ENCODE measurements at regions not wholly inside any gene's neighbourhood (a gene's known extent, or its start where the extent isn't known, plus 50 kb on each side); places are given as distances from the start of the nearest gene placed in this dataset.

- no peak overlapping the region for H3K4me3 ChIP-seq (ENCODE audit: low read depth, low read length)
- TF ChIP-seq, protein P1, sequence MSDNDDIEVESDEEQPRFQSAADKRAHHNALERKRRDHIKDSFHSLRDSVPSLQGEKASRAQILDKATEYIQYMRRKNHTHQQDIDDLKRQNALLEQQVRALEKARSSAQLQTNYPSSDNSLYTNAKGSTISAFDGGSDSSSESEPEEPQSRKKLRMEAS (IDR thresholded peaks at IDR 0.05; ENCODE audit: low read depth, low read length), result no peak
- TF ChIP-seq, protein P2, sequence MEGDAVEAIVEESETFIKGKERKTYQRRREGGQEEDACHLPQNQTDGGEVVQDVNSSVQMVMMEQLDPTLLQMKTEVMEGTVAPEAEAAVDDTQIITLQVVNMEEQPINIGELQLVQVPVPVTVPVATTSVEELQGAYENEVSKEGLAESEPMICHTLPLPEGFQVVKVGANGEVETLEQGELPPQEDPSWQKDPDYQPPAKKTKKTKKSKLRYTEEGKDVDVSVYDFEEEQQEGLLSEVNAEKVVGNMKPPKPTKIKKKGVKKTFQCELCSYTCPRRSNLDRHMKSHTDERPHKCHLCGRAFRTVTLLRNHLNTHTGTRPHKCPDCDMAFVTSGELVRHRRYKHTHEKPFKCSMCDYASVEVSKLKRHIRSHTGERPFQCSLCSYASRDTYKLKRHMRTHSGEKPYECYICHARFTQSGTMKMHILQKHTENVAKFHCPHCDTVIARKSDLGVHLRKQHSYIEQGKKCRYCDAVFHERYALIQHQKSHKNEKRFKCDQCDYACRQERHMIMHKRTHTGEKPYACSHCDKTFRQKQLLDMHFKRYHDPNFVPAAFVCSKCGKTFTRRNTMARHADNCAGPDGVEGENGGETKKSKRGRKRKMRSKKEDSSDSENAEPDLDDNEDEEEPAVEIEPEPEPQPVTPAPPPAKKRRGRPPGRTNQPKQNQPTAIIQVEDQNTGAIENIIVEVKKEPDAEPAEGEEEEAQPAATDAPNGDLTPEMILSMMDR (IDR thresholded peaks at IDR 0.05; ENCODE audit: low read depth, low read length), result no peak
- no peak for TF ChIP-seq POLR2A (IDR thresholded peaks at IDR 0.05; ENCODE audit: extremely low read depth, insufficient read length)
- TF ChIP-seq MYC (IDR thresholded peaks at IDR 0.05; ENCODE audit: low read depth, low read length), result no peak
- DNase-seq (ENCODE audit: low read depth), result no peak
Observed at GRCh38 chr1:96992871-96993270, 271.3 kb downstream of the PTBP2 start.

- H3K4me3 ChIP-seq (ENCODE audit: low read depth, low read length), result no peak overlapping the region
- DNase-seq (ENCODE audit: low read depth), result no peak
Observed at GRCh38 chr1:96995351-96995750, 273.8 kb downstream of the PTBP2 start.

GRCh38 chr1:96996001-96996400, 274.4 kb downstream of the PTBP2 start:
- no peak overlapping the region for H3K4me3 ChIP-seq (ENCODE audit: low read depth, low read length)
- TF ChIP-seq, protein P2 (IDR thresholded peaks at IDR 0.05; ENCODE audit: low read depth, low read length), result no peak
- TF ChIP-seq, protein P1 (IDR thresholded peaks at IDR 0.05; ENCODE audit: low read depth, low read length), result no peak
- TF ChIP-seq MYC (IDR thresholded peaks at IDR 0.05; ENCODE audit: low read depth, low read length), result no peak
- TF ChIP-seq POLR2A (IDR thresholded peaks at IDR 0.05; ENCODE audit: extremely low read depth, insufficient read length), result no peak
- no peak for DNase-seq (ENCODE audit: low read depth)

More at GRCh38 chr1:96995351-96995750, 273.8 kb downstream of the PTBP2 start:
- TF ChIP-seq, protein P1 (IDR thresholded peaks at IDR 0.05; ENCODE audit: low read depth, low read length), result no peak
- TF ChIP-seq POLR2A (IDR thresholded peaks at IDR 0.05; ENCODE audit: extremely low read depth, insufficient read length) (no peak), MYC (IDR thresholded peaks at IDR 0.05; ENCODE audit: low read depth, low read length) (no peak)
- TF ChIP-seq, protein P2 (IDR thresholded peaks at IDR 0.05; ENCODE audit: low read depth, low read length), result no peak

- no peak for DNase-seq (ENCODE audit: low read depth)
- TF ChIP-seq MYC (IDR thresholded peaks at IDR 0.05; ENCODE audit: low read depth, low read length) (no peak), POLR2A (IDR thresholded peaks at IDR 0.05; ENCODE audit: extremely low read depth, insufficient read length) (no peak)
- TF ChIP-seq, protein P2 (IDR thresholded peaks at IDR 0.05; ENCODE audit: low read depth, low read length), result no peak
- TF ChIP-seq, protein P1 (IDR thresholded peaks at IDR 0.05; ENCODE audit: low read depth, low read length), result no peak
- H3K4me3 ChIP-seq (ENCODE audit: low read depth, low read length), result no peak overlapping the region
Observed at GRCh38 chr1:96997717-96998116, 276.1 kb downstream of the PTBP2 start.

DNA sequence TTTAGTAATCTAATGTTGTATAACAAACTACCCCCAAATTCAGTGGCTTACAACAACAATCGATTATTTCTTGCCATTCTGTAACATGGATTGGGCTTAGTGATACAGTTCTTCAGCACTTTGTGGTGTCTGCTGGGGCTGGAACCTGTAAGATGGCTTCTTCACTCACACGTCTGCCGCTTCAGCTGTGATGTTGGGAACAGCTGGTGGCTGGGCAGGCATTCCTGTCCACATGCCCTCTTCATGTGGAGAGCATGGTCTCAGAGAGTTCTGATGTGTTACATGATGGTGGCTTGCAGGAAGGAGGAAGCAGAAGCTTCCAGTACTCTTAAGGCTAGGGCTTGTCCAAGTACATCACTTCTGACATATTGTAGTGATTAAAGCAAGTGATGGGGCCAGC, 276.9 kb downstream of the PTBP2 start:
- no peak overlapping the region for H3K4me3 ChIP-seq (ENCODE audit: low read depth, low read length)
- no peak for DNase-seq (ENCODE audit: low read depth)
- TF ChIP-seq POLR2A (IDR thresholded peaks at IDR 0.05; ENCODE audit: extremely low read depth, insufficient read length) (no peak), MYC (IDR thresholded peaks at IDR 0.05; ENCODE audit: low read depth, low read length) (no peak)
- TF ChIP-seq, protein P2 (IDR thresholded peaks at IDR 0.05; ENCODE audit: low read depth, low read length), result no peak
- TF ChIP-seq, protein P1 (IDR thresholded peaks at IDR 0.05; ENCODE audit: low read depth, low read length), result no peak
